ENCODE measurements at regions not wholly inside any gene's neighbourhood (a gene's known extent, or its start where the extent isn't known, plus 50 kb on each side); places are given as distances from the start of the nearest gene placed in this dataset.

- no peaks in the 10 kb centered on the region for H3K36me3 ChIP-seq (ENCODE audit: insufficient read depth)
- H3K27me3 ChIP-seq (ENCODE audit: insufficient read depth), result no peaks in the 10 kb centered on the region
- Mint-ChIP-seq H3K9me3 (peaks cover 4% of the 10 kb centered on the region; the same call in 1 of the 3 replicates), H3K27me3 (ENCODE audit: insufficient read depth, low read depth, poor library complexity) (peaks cover 2% of the 10 kb centered on the region), H3K36me3 (ENCODE audit: low read depth) (no peaks in the 10 kb centered on the region), H3K27ac (no peak overlapping the region), H3K4me1 (peaks cover 6% of the 10 kb centered on the region), H3K4me3 (no peak overlapping the region)
- no peaks in the 10 kb centered on the region for H3K79me2 ChIP-seq (replicated peaks; ENCODE audit: insufficient read depth)
- no peaks in the 10 kb centered on the region for H3F3A ChIP-seq (replicated peaks; ENCODE audit: low read depth)
- no peaks in the 10 kb centered on the region for H3K4me1 ChIP-seq (ENCODE audit: insufficient read depth)
- H4K20me1 ChIP-seq (replicated peaks; ENCODE audit: insufficient read depth), result no peaks in the 10 kb centered on the region
- no peak for TF ChIP-seq ETS1 (IDR thresholded peaks at IDR 0.05)
- no peak for TF ChIP-seq STAT1 (IDR thresholded peaks at IDR 0.05; ENCODE audit: unreplicated experiment)
- no peak for TF ChIP-seq POLR2AphosphoS5 (IDR thresholded peaks at IDR 0.05; ENCODE audit: low read depth)
- no peak for TF ChIP-seq CTCF (conservative IDR thresholded peaks at IDR 0.05; ENCODE audit: low read depth in 2 of 2)
- TF ChIP-seq ZNF114 (CRISPR knock-in tag; IDR thresholded peaks at IDR 0.05), result no peak
- no peak for TF ChIP-seq NANOG (IDR thresholded peaks at IDR 0.05; ENCODE audit: borderline replicate concordance)
- no peak for TF ChIP-seq EZH2phosphoT487 (IDR thresholded peaks at IDR 0.05; ENCODE audit: unreplicated experiment)
- no peak for TF ChIP-seq EZH2 (IDR thresholded peaks at IDR 0.05; ENCODE audit: low read depth, unreplicated experiment)
- TF ChIP-seq ZNF462 (CRISPR knock-in tag; IDR thresholded peaks at IDR 0.05), result no peak
- no peak for TF ChIP-seq REST (IDR thresholded peaks at IDR 0.05; ENCODE audit: unreplicated experiment)
- TF ChIP-seq JUNB (IDR thresholded peaks at IDR 0.05; ENCODE audit: unreplicated experiment), result no peak
- TF ChIP-seq CREB1 (CRISPR knock-in tag; IDR thresholded peaks at IDR 0.05; ENCODE audit: low read depth), result no peak
- H3K4me2 ChIP-seq, result no peak overlapping the region
- no peak overlapping the region for H2AFZ ChIP-seq
- no peaks in the 10 kb centered on the region for H3K9me2 ChIP-seq (ENCODE audit: insufficient read depth)
- DNase-seq (ENCODE audit: low spot score) (no peak), ATAC-seq (no peak)
- H3K4me3 ChIP-seq, result no peak overlapping the region
- H3K27ac ChIP-seq (ENCODE audit: low read depth), result no peak overlapping the region
These were observed 404.7 kb upstream of the TGFBR2 start for GRCh38 chr3:30201715-30202114.

Data from GM23338 (cell line).